ENCODE measurements at regions not wholly inside any gene's neighbourhood (a gene's known extent, or its start where the extent isn't known, plus 50 kb on each side); places are given as distances from the start of the nearest gene placed in this dataset.
A peak's percentile ranks its signal among the peaks of the same experiment; 100 is the strongest.

DNA sequence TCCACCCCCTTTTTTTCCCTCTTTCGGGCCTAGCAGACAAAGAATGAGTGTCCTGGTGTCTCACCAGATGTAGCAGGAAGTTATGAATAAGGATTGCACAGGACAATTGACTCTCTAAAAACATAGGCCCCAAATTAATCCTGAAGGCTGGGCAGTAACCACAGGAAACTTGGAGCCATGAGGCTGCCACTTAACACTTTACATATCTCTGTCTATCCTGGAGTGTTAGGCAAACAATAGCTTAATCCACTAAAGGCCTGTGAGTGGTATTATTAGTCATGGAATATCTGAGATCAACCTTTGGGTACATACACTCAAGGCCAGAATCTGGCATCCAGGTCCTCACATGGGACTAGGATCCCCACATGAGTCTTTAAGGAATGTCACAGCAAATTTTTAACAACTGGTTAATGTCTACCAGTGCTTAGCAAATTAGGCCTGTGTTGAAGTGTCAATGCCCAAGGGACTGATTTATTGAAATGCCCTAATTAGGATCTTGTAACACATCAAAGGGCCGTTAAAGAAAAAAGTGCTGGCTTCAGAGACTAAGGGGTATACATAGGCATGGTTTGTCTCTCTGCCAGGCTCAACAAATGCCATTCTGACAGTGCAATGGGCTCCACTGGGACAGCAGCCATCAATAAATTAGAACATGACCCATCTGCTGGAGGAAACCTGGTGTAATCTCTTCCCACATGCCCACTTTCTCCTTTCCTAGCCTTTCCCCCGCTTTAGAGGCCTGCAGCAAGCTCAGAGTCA, 196.7 kb upstream of the TBX20 start:
- no peak for DNase-seq (ENCODE audit: low spot score)

DNA sequence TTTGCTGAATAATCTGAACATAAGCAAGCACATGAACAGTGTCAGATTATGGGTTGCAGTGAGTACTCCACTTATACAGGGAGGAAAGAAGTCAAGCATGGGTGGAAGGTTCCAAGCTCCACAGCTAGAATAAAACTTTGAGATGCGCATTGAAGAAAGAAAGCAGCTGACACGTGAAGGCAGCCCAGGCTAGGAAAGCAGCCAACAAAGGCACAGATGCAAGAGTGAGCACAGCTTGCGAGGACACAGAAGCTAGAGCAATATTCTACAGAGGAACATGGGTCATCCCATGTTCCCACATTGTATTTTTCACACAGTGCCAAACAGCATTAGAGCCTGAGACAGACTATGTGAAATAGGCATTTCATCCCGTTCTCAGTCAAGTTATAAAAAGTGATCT, 194.6 kb upstream of the TBX20 start:
- no peak for DNase-seq (ENCODE audit: low spot score)

DNA sequence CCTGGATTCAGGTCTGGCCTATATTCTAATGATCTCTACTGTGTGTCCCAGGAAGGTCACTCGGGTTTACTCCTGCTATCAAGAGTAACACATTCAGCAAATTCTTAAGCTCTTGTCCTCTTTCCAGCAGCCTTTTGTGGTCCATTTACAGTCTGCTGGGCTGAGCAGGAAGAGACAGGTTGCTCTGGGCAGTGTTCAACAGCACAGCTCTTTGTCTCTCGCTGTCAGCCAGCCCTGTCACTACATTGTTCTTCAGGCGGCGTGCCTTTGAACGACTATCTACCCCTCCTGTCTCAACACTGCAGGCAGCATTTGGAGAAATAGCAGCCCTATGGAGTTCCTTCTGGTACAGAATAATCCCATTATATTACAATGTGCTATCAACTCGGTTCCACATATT, 192.2 kb upstream of the TBX20 start:
- no peak for DNase-seq (ENCODE audit: low spot score)

DNA sequence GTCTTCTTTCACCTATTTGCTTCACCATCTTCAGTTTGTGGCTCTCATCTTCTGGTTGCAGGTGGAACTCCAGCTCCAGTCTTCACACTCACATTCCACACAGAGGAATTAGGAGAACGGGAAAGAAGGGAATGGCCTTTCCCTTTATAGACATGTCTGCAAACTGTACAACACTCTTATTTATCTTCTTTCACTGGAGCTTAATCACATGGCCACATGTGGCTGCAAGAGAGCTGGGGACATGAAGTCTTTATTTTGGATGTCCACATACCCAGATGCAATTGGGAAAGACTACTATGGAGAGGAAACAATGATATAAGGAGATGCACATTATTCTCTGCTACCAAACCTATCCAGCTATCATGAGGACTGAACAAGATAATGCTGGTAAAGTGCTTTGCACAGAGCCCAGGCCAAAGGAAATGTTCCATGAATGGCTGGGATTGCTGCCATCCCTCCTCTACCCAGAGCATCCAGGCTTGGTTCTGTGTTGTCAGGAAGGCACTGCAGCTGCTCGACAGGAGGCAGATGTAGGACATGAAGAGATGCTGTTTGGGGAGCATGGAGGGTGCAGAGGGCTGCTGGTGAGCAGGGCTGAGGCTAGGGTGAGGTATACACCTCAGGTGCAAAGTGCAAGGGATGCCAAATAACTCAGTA, 183.8 kb upstream of the TBX20 start:
- no peak for DNase-seq (ENCODE audit: low spot score)

DNA sequence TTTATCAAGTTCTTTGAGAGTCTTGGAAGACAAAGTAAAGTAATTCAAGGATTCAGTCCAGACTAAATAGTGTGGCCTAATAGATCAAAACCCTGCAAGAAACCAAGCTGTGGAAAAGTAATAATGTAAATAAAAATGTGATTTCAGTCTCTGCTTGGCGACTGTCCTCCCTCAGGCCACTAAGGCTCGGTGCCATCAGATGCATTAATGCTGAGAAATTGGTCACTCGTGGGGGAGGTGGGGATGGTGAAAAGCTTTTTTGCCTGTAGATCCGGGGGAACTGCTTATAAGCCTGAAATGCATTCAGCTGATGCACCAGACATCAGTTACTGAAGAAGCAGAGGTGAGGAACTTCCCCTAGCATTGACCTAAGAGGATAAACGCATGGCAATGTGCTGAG, 182.6 kb upstream of the TBX20 start:
- no peak for DNase-seq (ENCODE audit: low spot score)

DNA sequence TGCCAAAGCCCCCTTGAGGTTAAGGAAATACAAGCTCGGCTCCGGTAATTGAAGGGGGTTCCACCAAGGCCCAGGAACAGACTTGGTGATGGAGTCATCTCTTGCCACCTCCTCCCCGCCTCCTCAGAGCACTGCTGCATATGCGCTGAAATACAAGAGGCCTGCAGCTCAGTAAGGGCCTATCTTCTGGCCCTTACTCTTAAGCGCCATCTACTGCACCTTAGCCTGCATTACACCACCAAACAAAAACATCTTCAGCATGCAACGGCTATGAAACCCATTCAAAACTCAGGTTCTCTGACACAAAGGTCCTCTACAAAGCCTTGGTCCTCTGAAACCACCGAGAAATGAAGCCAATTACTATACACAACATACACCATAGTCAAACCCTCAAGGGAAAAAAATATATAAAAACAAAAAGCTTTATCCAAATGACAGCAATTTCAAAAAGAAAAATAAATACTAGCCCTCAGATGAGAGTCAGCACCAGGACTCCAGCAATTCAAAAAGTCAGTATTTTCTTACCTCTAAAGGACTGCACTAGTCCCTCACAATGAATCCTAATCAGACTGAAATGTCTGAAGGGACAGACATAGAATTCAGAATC, 176.8 kb upstream of the TBX20 start:
- DNase-seq (ENCODE audit: low spot score): peak; percentile 34

DNA sequence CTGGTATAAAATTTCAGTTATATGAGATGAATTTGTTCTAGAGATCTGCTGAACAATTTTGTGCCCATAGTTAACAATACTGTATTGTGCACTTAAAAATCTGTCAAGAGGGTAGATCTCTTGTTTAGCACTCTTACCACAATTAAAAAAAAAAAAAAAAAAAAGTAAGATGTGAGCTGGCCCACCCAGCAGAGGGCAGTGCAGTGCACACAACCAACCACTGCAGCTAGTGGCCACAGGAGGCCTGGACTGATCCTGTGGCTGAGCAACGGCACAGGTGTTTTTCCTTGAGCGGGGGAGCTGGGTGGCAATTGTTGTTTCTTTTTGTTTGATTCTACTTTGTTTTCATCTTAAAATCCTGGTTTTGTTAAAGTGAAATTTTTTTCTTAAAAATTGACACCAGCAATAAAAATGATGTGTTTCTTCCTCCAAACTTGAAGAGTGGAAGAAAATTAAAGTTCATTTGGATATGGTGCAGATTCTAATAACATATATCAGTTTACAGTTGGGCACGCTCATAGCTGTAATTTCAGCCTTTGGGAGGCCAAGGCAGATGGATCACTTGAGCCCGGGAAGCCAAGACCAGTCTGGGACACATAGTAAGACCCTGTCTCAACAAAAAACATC, 171.1 kb upstream of the TBX20 start:
- peak; percentile 66 for DNase-seq (ENCODE audit: low spot score)

DNA sequence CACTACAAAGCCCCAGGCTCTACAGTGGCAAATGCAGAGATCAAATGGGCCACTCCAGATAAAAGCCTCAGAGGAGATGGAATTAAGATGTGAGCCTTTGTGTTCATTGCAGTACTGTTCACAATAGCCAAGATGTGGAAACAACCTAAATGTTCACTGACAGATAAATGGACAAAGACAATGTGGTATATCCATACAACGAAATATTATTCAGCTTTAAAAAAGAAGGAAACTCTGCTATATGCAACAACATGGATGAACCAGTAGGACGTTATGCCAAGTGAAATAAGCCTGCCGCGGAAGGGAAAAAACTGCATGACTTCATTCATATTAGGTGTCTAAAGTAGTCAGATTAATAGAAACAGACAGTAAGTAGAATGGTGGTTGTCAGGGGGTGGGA, 170.5 kb upstream of the TBX20 start:
- DNase-seq (ENCODE audit: low spot score): no peak

DNA sequence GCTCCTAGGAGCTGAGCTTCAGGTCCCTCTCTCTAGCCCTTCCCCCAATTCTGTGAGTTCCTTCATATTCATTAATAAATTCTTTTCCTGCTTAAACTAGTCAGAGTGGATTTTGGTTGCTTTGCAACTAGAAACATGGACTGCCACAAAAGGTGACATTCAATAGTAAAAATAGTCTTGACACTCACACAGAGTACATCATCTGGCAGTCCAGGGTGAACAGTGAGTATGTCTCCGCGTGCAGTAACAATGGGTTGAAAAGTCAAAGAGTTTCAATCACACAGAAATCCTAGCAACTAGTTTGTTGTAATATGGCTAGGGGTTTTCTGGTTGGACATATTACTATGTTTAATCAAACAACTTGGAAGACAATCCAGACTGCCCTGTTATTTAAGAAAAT, 168.8 kb upstream of the TBX20 start:
- no peak for DNase-seq (ENCODE audit: low spot score)

DNA sequence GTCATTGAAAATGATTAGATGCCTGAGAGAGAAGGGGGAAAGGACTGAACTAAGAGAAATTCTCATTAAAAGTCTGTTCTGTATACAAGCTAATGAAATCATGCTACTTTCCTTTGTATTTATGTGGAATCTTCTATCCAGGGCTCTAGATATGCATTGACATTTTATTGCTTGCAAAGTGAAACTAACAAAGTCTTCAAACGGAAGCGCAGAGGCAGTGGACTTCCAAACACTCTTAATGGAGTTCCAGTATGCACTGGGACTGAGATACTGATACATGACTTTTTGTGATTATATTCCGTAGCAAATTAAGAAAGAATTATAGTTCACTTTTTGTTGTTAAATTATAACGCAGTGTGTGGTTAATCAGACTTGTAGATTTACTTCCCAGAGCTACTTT, 166.8 kb upstream of the TBX20 start:
- DNase-seq (ENCODE audit: low spot score): no peak

DNA sequence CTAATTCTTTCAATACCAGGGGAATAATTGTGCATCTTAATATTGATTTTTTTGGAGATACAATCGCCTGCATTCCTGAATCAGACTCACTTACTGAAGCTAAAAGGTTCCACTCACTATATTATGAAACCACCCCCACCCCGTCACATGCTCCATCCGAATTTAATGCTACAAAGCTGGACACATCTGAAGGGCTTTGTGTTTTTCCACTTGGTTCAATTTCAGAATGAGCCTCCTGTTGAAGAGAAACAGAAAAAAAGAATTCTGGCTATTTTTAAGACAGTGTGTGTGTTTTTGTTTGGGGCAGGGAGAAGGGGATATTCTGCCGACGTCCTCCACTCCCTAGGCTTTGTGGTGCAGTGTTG, 165.5 kb upstream of the TBX20 start:
- DNase-seq (ENCODE audit: low spot score): no peak

DNA sequence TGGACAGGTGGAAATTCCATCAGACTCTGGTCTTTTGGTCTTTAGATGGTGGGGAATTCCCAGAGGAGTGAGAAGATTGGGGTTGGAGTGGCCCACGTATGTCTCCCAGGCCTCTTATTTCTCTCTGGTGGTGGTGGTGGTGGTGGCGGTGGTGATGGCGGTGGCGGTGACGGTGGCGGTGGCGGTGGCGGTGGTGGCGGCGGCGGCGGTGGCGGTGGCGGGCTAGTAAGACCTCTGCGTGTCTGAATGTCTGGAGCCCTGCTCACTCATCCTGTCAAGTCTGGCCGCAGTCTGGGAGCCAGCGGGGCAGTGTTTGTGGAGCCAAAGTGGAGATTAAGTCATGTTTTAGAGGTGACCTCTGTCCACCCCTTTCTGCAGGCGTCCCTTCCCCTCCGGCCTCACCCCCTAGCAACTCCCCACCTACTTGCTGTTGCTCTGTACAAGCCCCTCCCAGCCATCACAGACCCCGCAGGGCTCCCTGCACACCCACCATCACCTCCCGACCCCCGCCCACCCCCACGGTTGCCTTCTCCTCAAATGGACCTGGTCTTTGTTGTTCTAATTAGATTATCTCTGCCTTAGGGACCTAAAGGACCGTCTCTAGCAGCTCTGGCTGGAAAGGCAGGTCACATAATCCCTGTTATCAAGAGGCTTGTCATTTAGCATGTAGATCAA, 165.0 kb upstream of the TBX20 start:
- DNase-seq (ENCODE audit: low spot score): no peak

DNA sequence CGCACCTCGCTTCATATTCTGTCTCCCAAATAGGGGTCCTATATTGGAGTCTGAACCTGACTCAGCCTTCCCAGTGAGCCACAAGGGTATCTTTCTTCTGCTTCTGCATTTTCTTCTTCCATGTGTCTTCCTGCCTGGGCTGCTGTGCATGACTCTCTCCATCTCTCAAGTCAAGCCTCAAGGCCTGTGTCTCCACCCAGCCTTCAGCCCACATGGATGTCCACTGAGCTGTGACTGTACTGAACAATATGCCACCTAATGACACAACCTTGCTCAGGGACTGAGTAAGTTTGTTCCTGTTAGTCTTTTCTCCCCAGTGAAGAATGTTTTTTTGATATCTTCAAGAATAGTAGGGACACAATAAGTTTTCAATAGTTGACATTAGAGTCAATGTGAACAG, 162.7 kb upstream of the TBX20 start:
- DNase-seq (ENCODE audit: low spot score): no peak

DNA sequence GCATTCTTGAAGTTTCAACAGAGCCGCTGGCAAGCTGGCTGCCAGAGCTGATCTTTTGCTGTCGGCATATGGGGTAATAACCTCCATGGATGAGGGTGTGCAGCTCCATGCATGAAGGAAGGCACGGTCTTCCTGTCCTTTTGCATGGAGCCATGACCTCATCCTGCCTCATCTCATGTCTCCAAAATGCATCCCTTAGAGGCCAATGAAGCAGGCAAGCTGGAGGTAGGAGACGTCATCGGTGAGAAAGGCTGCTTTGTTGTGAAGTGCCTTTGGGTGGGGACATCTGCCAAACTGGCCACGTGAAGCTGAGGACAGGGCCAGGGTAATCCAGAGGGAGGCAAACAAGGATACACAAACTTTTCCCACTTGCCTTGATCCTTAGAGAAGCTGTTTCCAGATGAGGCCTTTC, 161.5 kb upstream of the TBX20 start:
- DNase-seq (ENCODE audit: low spot score): no peak

DNA sequence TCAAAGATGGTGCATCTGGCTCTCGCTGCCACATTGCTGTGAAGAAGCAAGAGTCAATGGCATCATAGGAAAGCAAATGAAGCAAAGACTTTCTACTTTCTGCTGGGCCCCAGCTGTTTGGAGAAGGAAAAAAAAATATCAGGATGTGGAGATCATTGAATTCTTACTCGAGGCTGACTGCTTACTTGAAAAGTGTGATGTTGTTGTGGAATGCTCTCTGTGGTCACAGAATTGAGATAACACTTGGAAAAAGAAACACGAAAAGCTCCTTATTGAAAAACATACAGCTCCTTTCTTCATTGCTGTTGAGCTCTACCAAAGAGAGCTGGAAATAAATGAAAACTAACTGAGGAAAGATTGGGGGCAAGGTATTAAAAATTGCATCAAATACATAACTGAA, 157.4 kb upstream of the TBX20 start:
- DNase-seq (ENCODE audit: low spot score): no peak

DNA sequence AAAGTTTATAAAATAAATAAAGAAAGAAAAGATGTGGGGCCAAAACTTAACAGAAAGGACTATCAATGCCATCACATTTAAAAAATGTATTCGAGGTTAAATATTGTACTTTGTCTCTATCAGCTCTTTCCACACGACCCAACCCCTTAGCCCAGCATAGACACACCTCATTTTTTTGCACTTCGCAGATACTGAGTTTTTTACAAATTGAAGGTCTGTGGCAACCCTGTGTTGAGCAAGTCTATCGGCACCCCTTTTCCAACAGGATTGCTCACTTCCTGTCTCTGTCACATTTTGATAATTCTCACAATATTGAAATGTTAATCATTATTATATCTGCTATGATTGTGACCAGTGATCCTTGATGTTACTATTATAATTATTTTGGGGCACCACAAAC, 151.6 kb upstream of the TBX20 start:
- no peak for DNase-seq (ENCODE audit: low spot score)

DNA sequence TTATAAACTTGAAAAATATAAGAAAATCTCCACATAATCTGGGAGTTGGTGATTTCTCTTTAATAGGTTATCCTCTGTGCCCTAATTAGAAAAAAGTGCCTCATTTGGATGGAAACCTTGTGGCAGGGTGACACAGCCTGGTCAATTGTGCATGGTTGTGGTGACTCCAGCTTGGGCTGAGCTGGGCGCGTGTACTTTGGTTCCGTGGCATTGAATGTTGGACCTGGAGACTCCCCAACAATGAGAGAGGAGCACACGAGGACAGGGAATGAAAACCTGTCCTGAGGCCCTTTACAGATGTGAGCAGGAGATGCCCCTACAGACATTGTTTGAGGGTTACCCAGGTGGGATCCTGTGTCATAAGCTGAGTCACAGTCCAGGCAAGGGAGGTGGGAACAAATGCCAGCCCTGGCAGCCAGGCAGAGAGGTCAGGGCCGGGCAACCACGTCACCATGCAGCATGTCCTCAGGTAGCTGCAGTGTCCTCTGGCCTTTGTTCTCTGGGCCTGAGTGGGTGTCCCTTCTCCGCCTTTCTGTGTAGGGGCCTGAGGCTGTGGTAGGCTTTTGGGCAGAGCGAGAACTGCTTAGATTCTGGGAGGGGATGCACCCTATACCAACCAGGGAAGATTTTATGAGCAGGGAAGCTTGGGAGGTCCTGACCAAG, 147.4 kb upstream of the TBX20 start:
- no peak for DNase-seq (ENCODE audit: low spot score)

DNA sequence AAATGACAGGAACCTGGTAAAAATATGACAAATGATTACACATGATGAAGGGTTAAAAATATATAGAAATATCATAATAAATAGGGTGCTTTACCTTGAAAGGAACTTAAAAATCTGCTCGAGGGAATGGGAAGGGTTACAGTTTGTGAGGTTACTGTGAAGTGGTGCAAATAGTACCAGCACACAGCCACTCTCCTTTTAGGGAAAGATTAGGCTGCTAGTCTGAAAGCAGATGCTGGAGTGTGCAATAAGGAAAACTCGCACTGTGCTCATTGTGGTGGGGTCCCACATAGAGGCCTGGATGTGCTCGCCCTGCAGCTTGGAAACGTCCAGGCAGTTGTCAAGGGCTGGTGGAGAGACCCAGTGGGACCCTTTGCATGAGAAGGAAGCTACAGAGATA, 145.9 kb upstream of the TBX20 start:
- DNase-seq (ENCODE audit: low spot score): no peak

DNA sequence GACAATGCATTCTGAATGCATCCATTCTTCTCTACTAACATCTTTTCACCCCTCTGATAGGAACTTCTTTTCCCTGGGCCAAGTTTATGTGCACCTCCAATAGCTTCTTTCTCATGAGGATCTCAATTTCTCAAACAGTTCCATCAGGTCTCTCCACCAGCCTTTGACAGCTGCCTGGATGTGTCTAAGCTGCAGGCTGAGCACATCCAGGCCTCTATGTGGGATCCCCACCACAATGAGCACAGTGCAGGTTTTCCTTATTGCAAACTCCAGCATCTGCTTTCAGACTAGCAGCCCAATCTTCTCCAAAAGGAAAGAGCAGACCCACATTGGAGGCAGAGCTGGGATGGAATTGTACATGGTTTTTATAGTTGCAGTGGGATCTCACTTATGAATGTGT, 145.3 kb upstream of the TBX20 start:
- no peak for DNase-seq (ENCODE audit: low spot score)

DNA sequence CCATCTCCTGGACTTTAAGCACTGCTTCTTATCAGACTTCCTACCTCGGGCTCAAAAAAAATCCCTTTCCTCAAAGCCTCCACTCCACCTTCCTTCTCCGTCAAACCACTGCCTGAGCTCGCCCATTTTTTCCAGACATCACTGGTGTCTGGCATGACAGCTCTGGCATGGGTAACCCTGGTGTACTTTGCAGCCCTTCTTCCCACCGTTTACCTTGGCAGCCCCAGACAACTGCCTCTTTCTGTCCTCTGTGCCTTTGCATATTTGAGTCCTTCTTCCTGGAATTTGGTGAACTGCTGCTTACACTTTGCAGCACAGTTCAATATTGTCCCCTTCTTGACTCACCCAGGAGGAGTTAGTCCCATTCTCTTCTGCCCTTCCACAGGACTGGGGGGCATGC, 144.6 kb upstream of the TBX20 start:
- DNase-seq (ENCODE audit: low spot score): no peak

DNA sequence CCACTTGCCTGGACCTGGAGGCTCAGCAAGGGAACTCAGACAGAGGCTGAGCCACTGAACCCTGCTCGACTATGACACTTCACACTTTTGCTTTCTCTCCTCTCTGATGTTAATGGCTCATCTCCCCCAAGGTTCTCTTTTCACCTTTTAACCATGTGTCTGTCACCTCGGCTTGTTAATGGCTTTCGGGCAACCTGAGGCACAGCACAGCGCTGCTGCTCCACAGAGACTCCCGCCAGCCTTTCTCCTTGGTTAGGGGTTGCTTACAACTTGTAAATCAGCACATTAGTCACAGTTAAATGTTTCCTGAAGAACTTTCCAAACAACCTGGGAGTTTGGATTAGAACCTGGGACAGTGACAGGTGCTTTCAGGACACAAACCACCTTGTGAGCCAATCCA, 136.2 kb upstream of the TBX20 start:
- no peak for DNase-seq (ENCODE audit: low spot score)

DNA sequence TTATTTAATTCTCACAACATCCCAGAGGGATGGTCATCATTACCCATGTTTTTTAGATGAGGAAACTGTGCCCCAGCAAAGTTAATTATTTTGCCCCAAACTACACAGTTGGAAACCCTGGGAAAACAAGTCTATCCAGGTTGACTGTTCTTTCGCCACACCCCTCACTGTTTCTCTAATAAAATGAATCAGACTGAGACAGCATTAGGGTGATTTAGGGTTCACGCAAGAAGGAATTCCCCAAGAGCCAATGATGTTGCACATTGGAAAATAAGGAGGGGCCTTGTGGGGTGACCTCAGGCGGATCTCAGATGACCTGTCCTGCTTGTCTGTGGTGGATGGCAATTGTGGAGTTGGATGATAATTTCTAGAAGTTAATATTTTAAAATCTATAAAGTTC, 135.7 kb upstream of the TBX20 start:
- DNase-seq (ENCODE audit: low spot score): no peak

Measured in HT-29 (cell line).